Mesendoderm (in vitro differentiated cells): ENCODE measurements at regions not wholly inside any gene's neighbourhood (a gene's known extent, or its start where the extent isn't known, plus 50 kb on each side); places are given as distances from the start of the nearest gene placed in this dataset.

ENCODE experiments used
- DNase-seq: peaks from one replicate; pipeline ENCODE4 v3.0.0; 2013
- H2AK5ac ChIP-seq: 2 replicates; pipeline ENCODE4 v1.6.1; 2013; ENCODE audit warnings: low read length, inconsistent platforms
- H2BK120ac ChIP-seq: 2 replicates; pipeline ENCODE4 v1.6.1; 2013; ENCODE audit warnings: low read depth, mild to moderate bottlenecking, low read length, moderate library complexity, mixed read lengths
- H2BK15ac ChIP-seq: replicated peaks from 2 replicates; pipeline ENCODE4 v1.6.1; 2013; ENCODE audit warnings: low read depth, mild to moderate bottlenecking, moderate library complexity
- H2BK5ac ChIP-seq: 2 replicates; pipeline ENCODE4 v1.6.1; 2013; ENCODE audit warnings: low read length, inconsistent platforms
- H3K18ac ChIP-seq: 2 replicates; pipeline ENCODE4 v1.6.1; 2013; ENCODE audit warnings: mild to moderate bottlenecking, low read length, mixed read lengths
- H3K23ac ChIP-seq: one replicate; pipeline ENCODE4 v1.6.1; 2013; ENCODE audit warnings: low read length
- H3K27ac ChIP-seq: 2 replicates; pipeline ENCODE4 v1.5.1; 2013; ENCODE audit warnings: low read depth, mild to moderate bottlenecking, inconsistent platforms, low read length, moderate library complexity
- H3K27me3 ChIP-seq: 2 replicates; pipeline ENCODE4 v1.6.1; 2013; ENCODE audit warnings: low read length, control low read depth, mild to moderate bottlenecking, inconsistent platforms; ENCODE audit not compliant: insufficient read depth, poor library complexity
- H3K36me3 ChIP-seq: 2 replicates; pipeline ENCODE4 v1.6.1; 2013; ENCODE audit warnings: low read length, inconsistent platforms; ENCODE audit not compliant: control insufficient read depth, insufficient read depth
- H3K4ac ChIP-seq: one replicate; pipeline ENCODE4 v1.6.1; 2013; ENCODE audit warnings: low read depth, mild to moderate bottlenecking, low read length, moderate library complexity
- H3K4me1 ChIP-seq: 2 replicates; pipeline ENCODE4 v1.6.1; 2013; ENCODE audit warnings: low read depth, low read length, inconsistent platforms; ENCODE audit not compliant: control insufficient read depth
- H3K4me2 ChIP-seq: 2 replicates; pipeline ENCODE4 v1.6.1; 2013; ENCODE audit warnings: low read length
- H3K4me3 ChIP-seq: 2 replicates; pipeline ENCODE4 v1.5.1; 2013; ENCODE audit warnings: mild to moderate bottlenecking, low read length
- H3K56ac ChIP-seq: one replicate; pipeline ENCODE4 v1.6.1; 2013; ENCODE audit warnings: low read length
- H3K79me1 ChIP-seq: 2 replicates; pipeline ENCODE4 v1.6.1; 2013; ENCODE audit warnings: low read length, inconsistent platforms
- H3K79me2 ChIP-seq: 2 replicates; pipeline ENCODE4 v1.6.1; 2013; ENCODE audit warnings: mild to moderate bottlenecking, low read length; ENCODE audit not compliant: control insufficient read depth, insufficient read depth
- H3K9ac ChIP-seq: 2 replicates; pipeline ENCODE4 v1.6.1; 2013; ENCODE audit warnings: low read length, inconsistent platforms
- H4K5ac ChIP-seq: one replicate; pipeline ENCODE4 v1.6.1; 2013; ENCODE audit warnings: low read length
- H4K8ac ChIP-seq: one replicate; pipeline ENCODE4 v1.6.1; 2013; ENCODE audit warnings: low read depth, mild to moderate bottlenecking, control low read depth, low read length, moderate library complexity
- WGBS: extraction: QIAGEN DNeasy Blood & Tissue Kit; methylation state at CpG from one replicate; pipeline ENCODE4 v1.1.7; 2013; ENCODE audit warnings: low lambda C conversion rate, missing lambda C conversion rate; ENCODE audit not compliant: insufficient coverage; ENCODE audit errors: extremely low coverage; 5-methylcytosine and 5-hydroxymethylcytosine counted together

DNA sequence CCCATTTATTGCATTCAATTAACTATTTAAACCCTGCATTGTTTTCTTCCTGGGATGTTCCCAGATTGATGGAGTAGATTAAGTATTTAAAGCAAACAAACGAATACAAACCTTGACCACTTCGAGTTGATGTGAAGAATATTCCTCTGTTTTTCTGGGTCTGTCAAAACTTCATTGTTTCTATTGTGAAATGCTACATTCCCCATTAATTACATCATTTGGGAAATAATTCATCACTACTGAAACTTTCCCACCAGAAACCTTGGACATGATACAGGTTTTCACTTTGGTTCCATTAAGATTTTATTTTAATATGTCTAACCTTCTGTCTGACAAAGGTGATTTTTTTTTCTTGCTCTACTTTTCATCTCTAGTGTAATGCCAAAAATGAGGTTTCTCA, 365.1 kb upstream of the ETAA1 start:
- Histone ChIP-seq H2AK5ac (no peak overlapping the region), H3K56ac (no peak overlapping the region), H3K4me1 (no peaks in the 10 kb centered on the region), H3K79me1 (no peaks in the 10 kb centered on the region), H3K36me3 (no peaks in the 10 kb centered on the region), H3K79me2 (no peaks in the 10 kb centered on the region), H4K8ac (no peak overlapping the region), H3K9ac (no peak overlapping the region), H3K4me3 (no peak overlapping the region), H3K4ac (no peak overlapping the region), H2BK120ac (no peak overlapping the region), H2BK5ac (no peak overlapping the region), H3K27ac (no peak overlapping the region), H3K18ac (no peak overlapping the region), H3K4me2 (no peak overlapping the region), H3K23ac (no peak overlapping the region), H2BK15ac (no peak overlapping the region), H3K27me3 (no peaks in the 10 kb centered on the region), H4K5ac (no peak overlapping the region)
- WGBS = no CpG with 5 or more reads among the region's 2 CpGs
- no peak for DNase-seq

DNA sequence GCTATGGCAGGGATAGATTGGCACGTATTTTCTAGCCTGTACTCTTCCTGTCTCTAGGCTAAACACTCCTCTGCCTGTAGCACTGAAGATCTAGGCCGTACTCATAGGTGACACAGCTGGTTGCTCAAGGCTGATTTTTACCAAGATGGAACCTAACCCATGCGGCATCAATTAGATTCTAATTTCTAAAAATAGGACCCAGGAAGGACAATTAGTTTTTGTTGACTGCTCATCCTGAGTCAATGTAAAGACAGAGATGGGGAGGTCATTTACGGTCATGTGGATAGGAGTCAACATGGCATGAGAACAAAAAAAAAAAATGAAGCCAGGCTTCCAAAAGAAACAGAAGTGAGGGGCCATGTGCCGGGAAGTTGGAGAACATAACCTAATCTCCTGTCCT, 360.7 kb upstream of the ETAA1 start:
- no peaks in the 10 kb centered on the region for H3K27me3 ChIP-seq
- no peak overlapping the region for H3K4me3 ChIP-seq
- no peak overlapping the region for H2AK5ac ChIP-seq
- no peak overlapping the region for H3K4me2 ChIP-seq
- H3K9ac ChIP-seq = no peak overlapping the region
- H2BK5ac ChIP-seq = no peak overlapping the region
- H3K79me1 ChIP-seq = no peaks in the 10 kb centered on the region
- H4K5ac ChIP-seq = no peak overlapping the region
- H3K36me3 ChIP-seq = no peaks in the 10 kb centered on the region
- no peak overlapping the region for H3K18ac ChIP-seq
- H3K4me1 ChIP-seq = no peaks in the 10 kb centered on the region
- no peak for DNase-seq
- no peak overlapping the region for H2BK15ac ChIP-seq
- no peaks in the 10 kb centered on the region for H3K79me2 ChIP-seq
- no peak overlapping the region for H3K27ac ChIP-seq
- H3K23ac ChIP-seq = no peak overlapping the region
- no peak overlapping the region for H2BK120ac ChIP-seq
- no peak overlapping the region for H4K8ac ChIP-seq
- H3K56ac ChIP-seq = no peak overlapping the region
- H3K4ac ChIP-seq = no peak overlapping the region
- WGBS = no CpG with 5 or more reads among the region's 5 CpGs

DNA sequence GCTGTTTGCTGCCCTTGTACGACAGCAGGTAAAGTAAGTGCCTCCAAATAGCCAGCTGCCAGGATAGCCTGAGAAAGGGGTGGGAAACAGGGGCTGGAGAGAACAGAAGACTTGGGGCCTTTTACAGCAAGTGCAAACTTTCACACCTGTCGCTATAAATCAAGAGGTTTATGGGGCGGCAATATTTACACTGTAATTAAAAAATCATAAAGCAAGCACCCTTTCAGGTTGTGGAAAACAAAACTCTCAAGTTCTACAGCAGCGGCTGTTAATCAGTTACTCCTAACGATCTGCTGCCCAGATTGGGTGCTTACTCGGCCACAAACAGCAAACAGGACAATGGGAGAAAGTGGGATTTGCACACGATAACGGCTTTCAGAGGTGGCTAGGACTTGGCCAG, 359.5 kb upstream of the ETAA1 start:
- no peak overlapping the region for H3K4ac ChIP-seq
- H3K4me2 ChIP-seq = no peak overlapping the region
- no peak overlapping the region for H4K8ac ChIP-seq
- no peak overlapping the region for H3K9ac ChIP-seq
- H3K4me1 ChIP-seq = no peaks in the 10 kb centered on the region
- no peaks in the 10 kb centered on the region for H3K79me2 ChIP-seq
- H3K79me1 ChIP-seq = no peaks in the 10 kb centered on the region
- H3K56ac ChIP-seq = no peak overlapping the region
- no peak overlapping the region for H4K5ac ChIP-seq
- H3K23ac ChIP-seq = no peak overlapping the region
- no peak overlapping the region for H2BK120ac ChIP-seq
- no peak overlapping the region for H2BK5ac ChIP-seq
- H2AK5ac ChIP-seq = no peak overlapping the region
- DNase-seq = no peak
- no peak overlapping the region for H3K18ac ChIP-seq
- WGBS = no CpG with 5 or more reads among the region's 8 CpGs
- H3K36me3 ChIP-seq = no peaks in the 10 kb centered on the region
- H3K4me3 ChIP-seq = no peak overlapping the region
- H3K27ac ChIP-seq = no peak overlapping the region
- H2BK15ac ChIP-seq = no peak overlapping the region
- H3K27me3 ChIP-seq = no peaks in the 10 kb centered on the region

DNA sequence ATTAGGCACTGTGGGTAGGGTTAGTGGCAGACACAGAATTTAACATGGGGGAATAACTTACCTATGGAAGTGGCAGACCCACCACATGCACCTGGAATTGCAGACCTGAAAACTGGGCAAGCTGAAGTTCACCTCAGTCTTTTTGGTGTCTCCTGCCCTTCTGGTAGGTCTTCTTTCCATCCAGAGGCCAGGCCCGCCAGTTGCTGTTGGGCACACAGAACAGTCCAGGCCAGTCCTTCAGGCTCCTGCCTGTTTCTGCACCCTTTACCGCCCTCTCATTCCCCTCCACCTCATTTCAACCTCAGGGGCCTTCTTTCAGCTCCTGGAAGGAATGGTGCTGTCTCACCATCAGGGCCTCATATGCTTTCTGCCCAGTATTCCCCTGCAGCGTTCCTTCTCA, 358.9 kb upstream of the ETAA1 start:
- H3K4me3 ChIP-seq = no peak overlapping the region

DNA sequence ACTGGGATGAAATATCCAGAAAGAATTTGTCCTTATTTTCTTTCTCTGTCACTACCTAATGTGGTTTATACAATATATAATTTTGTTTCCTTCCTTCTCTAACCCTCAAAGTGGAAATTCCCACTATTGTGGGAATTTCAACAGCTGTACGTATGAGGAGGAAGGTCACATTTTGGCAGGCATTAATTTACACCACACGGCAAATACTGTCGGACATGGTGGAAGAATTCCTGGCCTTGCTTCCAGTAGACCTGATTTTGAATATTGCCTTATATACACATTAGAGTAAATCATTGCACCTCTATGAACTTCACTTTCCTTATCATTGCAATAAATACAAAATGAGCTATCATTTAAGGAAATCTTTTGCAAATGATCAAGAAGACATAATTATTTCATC, 358.1 kb upstream of the ETAA1 start:
- H2BK120ac ChIP-seq = no peak overlapping the region
- no peak overlapping the region for H3K27ac ChIP-seq
- no peak overlapping the region for H3K9ac ChIP-seq
- H3K56ac ChIP-seq = no peak overlapping the region
- H3K23ac ChIP-seq = no peak overlapping the region
- no peak overlapping the region for H3K4me3 ChIP-seq
- H3K36me3 ChIP-seq = no peaks in the 10 kb centered on the region
- no peaks in the 10 kb centered on the region for H3K27me3 ChIP-seq
- H3K4ac ChIP-seq = no peak overlapping the region
- no peak overlapping the region for H4K5ac ChIP-seq
- no peak overlapping the region for H3K4me2 ChIP-seq
- WGBS = no CpG with 5 or more reads among the region's 3 CpGs
- no peak overlapping the region for H2BK15ac ChIP-seq
- H3K79me2 ChIP-seq = no peaks in the 10 kb centered on the region
- no peak overlapping the region for H4K8ac ChIP-seq
- H3K4me1 ChIP-seq = no peaks in the 10 kb centered on the region
- no peak overlapping the region for H2AK5ac ChIP-seq
- DNase-seq = no peak
- no peaks in the 10 kb centered on the region for H3K79me1 ChIP-seq
- no peak overlapping the region for H2BK5ac ChIP-seq
- no peak overlapping the region for H3K18ac ChIP-seq

More for the DNA sequence above, 358.9 kb upstream of the ETAA1 start:
- Histone ChIP-seq H4K8ac (no peak overlapping the region), H3K79me1 (no peaks in the 10 kb centered on the region), H3K18ac (no peak overlapping the region), H3K36me3 (no peaks in the 10 kb centered on the region), H2BK5ac (no peak overlapping the region), H3K56ac (no peak overlapping the region), H3K4me2 (no peak overlapping the region), H2BK15ac (no peak overlapping the region), H4K5ac (no peak overlapping the region), H2AK5ac (no peak overlapping the region), H3K27ac (no peak overlapping the region), H3K9ac (no peak overlapping the region), H2BK120ac (no peak overlapping the region), H3K27me3 (no peaks in the 10 kb centered on the region), H3K79me2 (no peaks in the 10 kb centered on the region), H3K23ac (no peak overlapping the region), H3K4ac (no peak overlapping the region), H3K4me1 (no peaks in the 10 kb centered on the region)
- WGBS = no CpG with 5 or more reads among the region's 3 CpGs
- DNase-seq = no peak

DNA sequence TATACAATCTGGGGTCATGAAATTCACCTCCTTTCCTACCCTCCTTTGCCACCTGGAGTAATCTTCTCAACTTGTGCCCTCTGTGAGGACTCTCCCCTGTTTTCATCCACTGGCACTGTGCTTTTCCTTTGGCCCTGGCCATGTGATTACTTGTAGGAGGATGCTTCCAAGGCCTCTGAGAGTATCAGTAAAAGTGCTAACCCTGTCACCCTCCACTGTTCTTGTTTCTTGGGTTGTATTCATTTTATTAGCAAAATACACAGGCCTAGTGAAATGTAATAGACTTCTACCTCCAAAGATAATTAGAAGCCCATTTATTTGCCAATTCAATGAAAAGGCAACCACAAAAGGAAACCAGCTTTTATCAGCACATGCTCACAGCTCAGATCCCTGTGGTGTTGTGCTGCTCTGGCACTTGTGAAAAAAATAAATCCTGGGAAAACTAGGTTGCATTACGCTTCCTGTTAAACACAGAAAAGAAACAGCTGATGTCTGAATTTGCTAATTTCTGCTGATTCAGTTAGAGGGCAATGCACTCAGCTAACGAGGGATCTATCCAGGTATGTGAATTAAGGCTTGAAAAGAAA, 357.5 kb upstream of the ETAA1 start:
- Histone ChIP-seq H2BK5ac (no peak overlapping the region), H3K4me1 (no peaks in the 10 kb centered on the region), H2BK15ac (no peak overlapping the region), H3K4me3 (no peak overlapping the region), H2AK5ac (no peak overlapping the region), H3K23ac (no peak overlapping the region), H3K4me2 (no peak overlapping the region), H3K4ac (no peak overlapping the region), H3K79me1 (no peaks in the 10 kb centered on the region), H3K18ac (no peak overlapping the region), H3K56ac (no peak overlapping the region), H3K9ac (no peak overlapping the region), H3K27ac (no peak overlapping the region), H2BK120ac (no peak overlapping the region), H3K27me3 (no peaks in the 10 kb centered on the region), H4K5ac (no peak overlapping the region), H3K79me2 (no peaks in the 10 kb centered on the region), H4K8ac (no peak overlapping the region), H3K36me3 (no peaks in the 10 kb centered on the region)
- DNase-seq = no peak
- no CpG with 5 or more reads among the region's 2 CpGs for WGBS
